HG03460 (cell line): ENCODE measurements at regions not wholly inside any gene's neighbourhood (a gene's known extent, or its start where the extent isn't known, plus 50 kb on each side); places are given as distances from the start of the nearest gene placed in this dataset.
"Not testable (repeated sequence)": the region's sequence is repeated elsewhere in the genome, so short reads cannot be mapped to it uniquely, and the experiment has no call there.

Experiments used
- ATAC-seq: cut with Tn5 transposase; IDR thresholded peaks from one replicate; pipeline ENCODE4 v1.9.1; 2021; ENCODE audit not compliant: unreplicated experiment

GRCh38 chr11:26839911-26840698 is 118.2 kb upstream of the SLC5A12 start:
- no peak for ATAC-seq

GRCh38 chr11:26841818-26842473 is 120.1 kb upstream of the SLC5A12 start:
- ATAC-seq, result no peak

GRCh38 chr11:26842478-26843282 is 120.8 kb upstream of the SLC5A12 start:
- ATAC-seq, result no peak

GRCh38 chr11:26843539-26843938 is 121.7 kb upstream of the SLC5A12 start:
- no peak for ATAC-seq

GRCh38 chr11:26844963-26845362 is 123.1 kb upstream of the SLC5A12 start:
- no peak for ATAC-seq

GRCh38 chr11:26846227-26846626 is 124.4 kb upstream of the SLC5A12 start:
- no peak for ATAC-seq

GRCh38 chr11:26847459-26847858 is 125.6 kb upstream of the SLC5A12 start:
- no peak for ATAC-seq

- ATAC-seq, result no peak
These were observed 126.1 kb upstream of the SLC5A12 start for GRCh38 chr11:26847977-26848376.

GRCh38 chr11:26849036-26849435 is 127.2 kb upstream of the SLC5A12 start:
- ATAC-seq, result no peak

- no peak for ATAC-seq
These were observed 129.4 kb upstream of the SLC5A12 start for GRCh38 chr11:26851291-26851690.

GRCh38 chr11:26851696-26852095 is 129.8 kb upstream of the SLC5A12 start:
- ATAC-seq, result no peak

GRCh38 chr11:26858098-26858497 is 135.8 kb upstream of the FIBIN start:
- no peak for ATAC-seq

- ATAC-seq, result no peak
These were observed 134.5 kb upstream of the FIBIN start for GRCh38 chr11:26859416-26859815.

- ATAC-seq, result no peak
These were observed 133.7 kb upstream of the FIBIN start for GRCh38 chr11:26860091-26860780.

GRCh38 chr11:26860895-26861294 is 133.0 kb upstream of the FIBIN start:
- no peak for ATAC-seq

- ATAC-seq, result no peak
These were observed 131.1 kb upstream of the FIBIN start for GRCh38 chr11:26862801-26863200.

- no peak for ATAC-seq
These were observed 128.2 kb upstream of the FIBIN start for GRCh38 chr11:26865703-26866102.

GRCh38 chr11:26867286-26867685 is 126.6 kb upstream of the FIBIN start:
- ATAC-seq, result no peak

- ATAC-seq, result no peak
These were observed 114.8 kb upstream of the FIBIN start for GRCh38 chr11:26878959-26879581.

GRCh38 chr11:26882363-26882880 is 111.5 kb upstream of the FIBIN start:
- not testable (repeated sequence) for ATAC-seq
